ENCODE measurements at regions not wholly inside any gene's neighbourhood (a gene's known extent, or its start where the extent isn't known, plus 50 kb on each side); places are given as distances from the start of the nearest gene placed in this dataset.
"Not testable (repeated sequence)": the region's sequence is repeated elsewhere in the genome, so short reads cannot be mapped to it uniquely, and the experiment has no call there.

DNA sequence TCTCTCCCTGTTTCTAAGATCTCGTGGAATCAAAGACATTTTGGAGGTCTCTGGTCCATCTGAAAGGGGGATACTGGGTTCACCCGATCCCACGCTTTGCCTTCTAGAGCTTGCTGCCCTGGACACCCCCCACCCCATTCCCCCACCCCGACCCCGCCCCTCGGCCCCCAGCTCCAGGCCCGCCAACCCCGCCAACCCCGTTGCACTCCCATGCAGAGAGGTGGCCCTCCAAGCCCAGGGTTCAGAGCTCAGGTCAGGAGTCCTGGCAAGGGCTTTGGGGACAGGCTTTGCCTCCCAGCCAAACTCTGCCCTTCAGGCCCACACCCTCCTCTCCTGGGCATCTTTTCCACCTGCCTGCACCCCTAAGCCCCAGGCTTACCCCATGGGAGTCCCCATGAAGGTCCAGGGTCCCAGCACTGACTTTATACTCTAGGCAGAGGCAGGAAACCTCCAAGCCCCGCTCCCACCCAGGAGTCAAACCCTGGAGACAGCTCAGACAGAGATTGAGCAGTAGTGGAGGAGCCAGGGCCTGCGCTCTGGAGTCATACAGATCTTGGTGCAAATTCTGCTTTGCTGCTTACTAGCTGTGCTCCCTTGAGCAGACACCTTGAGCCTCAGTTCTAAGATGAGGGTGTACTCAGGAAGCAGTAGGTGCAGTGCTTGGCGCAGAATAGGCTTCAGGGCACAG lies 155.9 kb downstream of the FOXD2 start:
- no peak for DNase-seq (ENCODE audit: low read depth, low spot score)

DNA sequence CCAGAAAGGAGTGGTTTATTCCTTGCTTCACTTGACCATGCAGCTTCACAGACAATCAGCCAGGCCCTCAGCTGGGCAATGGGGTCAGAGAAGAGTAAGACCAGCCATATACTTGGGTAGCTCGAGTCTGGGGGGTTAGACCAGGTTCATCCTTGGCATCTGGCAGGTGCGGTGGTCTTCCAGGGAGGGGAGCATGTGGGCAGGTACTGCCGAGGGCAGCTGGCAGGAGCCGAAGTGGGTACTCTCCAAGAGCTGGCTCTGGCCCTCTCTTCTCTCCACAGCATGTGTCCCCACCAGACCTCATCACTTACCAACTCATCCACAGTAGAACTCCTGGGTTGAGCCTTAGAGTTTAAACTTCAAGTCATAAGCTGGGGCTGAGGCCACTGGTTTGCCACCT lies 156.8 kb downstream of the FOXD2 start:
- DNase-seq (ENCODE audit: low read depth, low spot score), result no peak

DNA sequence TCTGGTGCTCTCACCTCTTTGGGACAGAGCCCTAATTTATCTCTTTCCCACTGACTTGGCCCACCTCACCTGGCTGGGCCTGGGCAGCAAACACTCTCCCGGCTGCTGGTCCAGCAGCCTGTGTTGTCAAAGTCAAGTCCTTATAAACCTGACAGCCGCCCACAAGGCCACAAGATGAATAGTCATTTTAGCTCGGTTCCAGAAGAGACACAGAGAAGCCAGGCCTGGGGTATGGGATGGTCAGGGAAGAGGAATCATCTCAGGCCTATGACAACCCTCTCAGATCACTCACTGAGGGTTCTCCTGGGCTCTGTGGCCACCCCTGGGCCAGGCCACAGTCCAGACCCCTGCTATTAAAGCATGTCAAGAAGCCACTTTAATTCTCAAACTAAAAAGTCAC lies 158.5 kb downstream of the FOXD2 start:
- DNase-seq (ENCODE audit: low read depth, low spot score), result no peak

DNA sequence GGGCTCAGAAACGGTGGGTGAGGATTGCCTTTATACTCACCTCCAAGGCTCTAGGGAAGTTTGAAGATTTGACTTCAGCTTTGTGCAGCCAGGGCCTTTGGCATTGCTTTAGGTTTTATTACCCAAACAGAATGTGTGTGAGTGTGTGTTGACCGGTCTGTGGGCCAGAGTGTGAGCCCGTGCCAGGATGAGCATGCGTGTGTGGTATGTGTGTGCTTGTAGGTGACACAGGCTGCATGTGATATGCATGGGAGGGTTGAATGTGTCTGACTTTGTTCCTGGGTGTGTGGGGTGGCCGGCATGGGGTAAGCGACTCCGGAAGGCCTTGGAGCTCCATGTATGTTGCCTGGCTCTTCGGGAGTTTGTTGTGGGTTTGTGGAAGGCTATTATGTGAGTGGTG lies 160.5 kb downstream of the FOXD2 start:
- no peak for DNase-seq (ENCODE audit: low read depth, low spot score)

DNA sequence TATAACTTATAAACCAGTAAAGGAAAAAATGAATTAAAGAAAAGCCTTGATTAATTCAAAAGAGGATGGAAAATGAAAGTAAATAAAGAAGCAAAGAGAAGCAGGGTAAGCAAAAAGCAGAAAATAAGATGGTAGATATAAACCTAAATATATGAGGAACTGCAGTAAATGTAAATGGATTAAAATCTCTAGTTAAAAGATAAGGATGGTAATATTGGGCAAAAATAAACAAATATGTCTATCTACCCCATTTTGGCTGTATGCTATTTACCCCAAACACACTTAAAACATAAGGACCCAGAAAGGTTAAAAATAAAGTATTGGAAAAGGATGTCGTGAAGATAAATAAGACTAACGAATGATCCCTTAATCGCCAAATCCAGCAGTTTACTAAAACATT lies 161.9 kb downstream of the FOXD2 start:
- DNase-seq (ENCODE audit: low read depth, low spot score), result no peak

DNA sequence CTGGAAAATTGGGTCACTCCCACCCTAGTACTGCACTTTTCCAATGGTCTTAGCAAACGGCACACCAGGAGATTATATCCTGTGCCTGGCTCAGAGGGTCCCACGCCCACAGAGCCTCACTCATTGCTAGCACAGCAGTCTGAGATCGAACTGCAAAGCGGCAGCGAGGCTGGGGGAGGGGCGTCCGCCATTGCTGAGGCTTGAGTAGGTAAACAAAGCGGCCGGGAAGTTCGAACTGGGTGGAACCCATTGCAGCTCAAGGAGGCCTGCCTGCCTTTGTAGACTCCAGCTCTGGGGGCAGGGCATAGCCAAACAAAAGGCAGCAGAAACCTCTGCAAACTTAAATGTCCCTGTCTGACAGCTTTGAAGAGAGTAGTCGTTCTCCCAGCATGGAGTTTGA lies 164.6 kb downstream of the FOXD2 start:
- DNase-seq (ENCODE audit: low read depth, low spot score), result not testable (repeated sequence)

DNA sequence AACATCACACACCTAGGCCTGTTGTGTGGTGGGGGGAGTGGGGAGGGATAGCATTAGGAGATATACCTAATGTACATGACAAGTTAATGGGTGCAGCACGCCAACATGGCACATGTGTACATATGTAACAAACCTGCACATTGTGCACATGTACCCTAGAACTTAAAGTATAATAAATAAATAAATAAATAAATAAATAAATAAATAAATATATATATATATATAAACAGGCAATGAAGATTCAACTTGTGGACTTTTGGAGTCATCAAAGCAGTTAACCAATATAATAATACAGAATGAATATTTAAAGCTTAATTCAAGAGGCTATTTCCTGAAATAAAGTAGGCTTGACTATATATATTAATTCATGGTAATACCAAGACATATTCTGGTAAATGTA lies 167.0 kb downstream of the FOXD2 start:
- not testable (repeated sequence) for DNase-seq (ENCODE audit: low read depth, low spot score)

DNA sequence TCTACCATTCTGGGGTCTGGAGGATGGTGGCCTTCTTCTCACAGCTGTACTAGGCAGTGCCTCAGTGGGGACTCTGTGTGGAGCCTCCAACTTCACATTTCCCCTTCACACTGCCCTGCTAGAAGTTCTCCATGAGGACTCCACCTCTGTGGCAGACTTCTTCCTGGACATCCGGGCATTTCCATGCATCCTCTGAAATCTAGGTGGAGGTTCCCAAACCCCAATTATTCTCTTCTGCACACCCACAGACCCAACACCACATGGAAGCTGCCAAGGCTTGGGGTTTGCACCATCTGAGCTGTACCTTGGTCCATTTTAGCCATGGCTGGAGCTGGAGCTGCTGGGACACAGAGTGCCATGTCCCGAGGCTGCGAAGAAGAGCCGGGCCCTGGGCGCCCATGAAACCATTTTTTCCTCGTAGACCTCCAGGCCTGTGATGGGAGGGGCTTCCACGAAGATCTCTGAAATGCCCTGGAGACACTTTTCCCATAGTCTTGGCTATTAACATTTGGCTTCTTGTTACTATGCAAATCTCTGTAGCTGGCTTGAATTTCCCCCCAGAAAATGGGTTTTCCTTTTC lies 170.5 kb downstream of the FOXD2 start:
- DNase-seq (ENCODE audit: low read depth, low spot score), result no peak

DNA sequence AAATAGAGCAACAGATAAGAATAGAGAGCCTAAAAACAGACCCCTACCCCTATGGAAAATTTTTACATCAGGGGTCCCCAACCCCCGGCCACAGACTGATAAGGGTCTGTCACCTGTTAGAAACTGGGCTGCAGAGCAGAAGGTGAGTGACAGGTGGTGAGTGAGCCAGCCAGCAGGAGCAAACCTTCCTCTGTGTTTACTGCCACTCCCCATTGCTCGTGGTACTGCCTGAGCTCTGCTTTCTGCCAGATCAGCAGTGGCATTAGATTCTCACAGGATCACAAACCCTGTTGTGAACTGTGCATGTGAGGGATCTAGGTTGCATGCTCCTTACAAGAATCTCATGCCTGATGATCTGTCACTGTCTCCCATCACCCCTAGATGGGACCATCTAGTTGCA lies 174.1 kb downstream of the FOXD2 start:
- no peak for DNase-seq (ENCODE audit: low read depth, low spot score)

DNA sequence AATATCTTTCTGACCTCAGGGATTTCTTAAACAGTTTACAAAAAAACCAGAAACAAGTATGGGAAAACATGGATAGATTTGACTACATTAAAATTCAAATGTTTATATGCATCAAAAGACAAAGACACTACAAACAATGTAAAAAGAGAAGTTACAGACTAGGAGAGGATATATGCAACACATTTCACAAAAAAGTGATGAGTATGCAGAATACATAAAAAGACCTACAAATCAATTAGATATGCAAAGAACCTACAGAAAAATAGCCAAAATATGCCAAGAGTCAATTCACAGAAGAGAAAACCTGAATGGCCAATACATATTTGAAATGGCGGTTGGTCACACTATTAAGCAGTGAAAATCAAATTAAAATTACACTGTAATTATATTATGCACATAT lies 175.0 kb downstream of the FOXD2 start:
- DNase-seq (ENCODE audit: low read depth, low spot score), result no peak

DNA sequence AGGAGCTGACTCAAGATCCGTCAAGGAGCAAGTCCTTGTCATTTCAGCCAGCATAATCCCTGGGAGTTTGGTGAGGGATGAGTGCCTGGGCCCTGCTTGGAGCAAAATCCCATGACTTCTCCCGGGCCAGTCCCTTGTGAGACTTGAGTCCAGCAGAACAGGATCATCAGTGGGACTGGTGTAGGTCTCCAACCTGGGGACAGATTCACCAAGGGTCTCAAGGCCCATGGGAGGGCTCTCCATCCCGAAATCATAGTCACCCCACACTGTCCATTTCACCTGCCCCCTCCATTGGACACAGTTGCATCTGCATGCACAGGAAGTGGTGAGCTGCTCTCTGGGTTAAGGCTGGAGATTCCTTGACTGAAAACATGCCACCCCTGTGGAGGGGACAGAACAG lies 178.2 kb downstream of the FOXD2 start:
- no peak for DNase-seq (ENCODE audit: low read depth, low spot score)

DNA sequence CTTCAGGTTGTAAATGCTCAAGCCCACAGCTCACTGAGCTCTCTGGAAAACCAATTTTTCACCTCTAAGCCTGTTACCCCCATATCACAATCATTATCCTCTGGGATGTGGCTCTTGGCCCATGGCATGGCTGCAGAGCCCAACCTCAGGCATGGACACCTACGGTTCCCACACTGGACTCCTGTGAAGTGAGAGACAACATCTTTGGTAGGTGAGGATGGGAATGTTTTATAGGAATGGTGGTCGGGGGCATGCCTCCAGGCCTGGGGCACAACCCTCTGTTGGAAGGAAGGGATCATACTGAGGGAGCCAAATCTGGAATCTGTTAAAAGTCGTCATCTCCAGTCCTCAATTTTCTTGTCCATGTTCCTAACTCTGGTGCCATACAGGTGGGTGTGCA lies 179.1 kb downstream of the FOXD2 start:
- no peak for DNase-seq (ENCODE audit: low read depth, low spot score)

DNA sequence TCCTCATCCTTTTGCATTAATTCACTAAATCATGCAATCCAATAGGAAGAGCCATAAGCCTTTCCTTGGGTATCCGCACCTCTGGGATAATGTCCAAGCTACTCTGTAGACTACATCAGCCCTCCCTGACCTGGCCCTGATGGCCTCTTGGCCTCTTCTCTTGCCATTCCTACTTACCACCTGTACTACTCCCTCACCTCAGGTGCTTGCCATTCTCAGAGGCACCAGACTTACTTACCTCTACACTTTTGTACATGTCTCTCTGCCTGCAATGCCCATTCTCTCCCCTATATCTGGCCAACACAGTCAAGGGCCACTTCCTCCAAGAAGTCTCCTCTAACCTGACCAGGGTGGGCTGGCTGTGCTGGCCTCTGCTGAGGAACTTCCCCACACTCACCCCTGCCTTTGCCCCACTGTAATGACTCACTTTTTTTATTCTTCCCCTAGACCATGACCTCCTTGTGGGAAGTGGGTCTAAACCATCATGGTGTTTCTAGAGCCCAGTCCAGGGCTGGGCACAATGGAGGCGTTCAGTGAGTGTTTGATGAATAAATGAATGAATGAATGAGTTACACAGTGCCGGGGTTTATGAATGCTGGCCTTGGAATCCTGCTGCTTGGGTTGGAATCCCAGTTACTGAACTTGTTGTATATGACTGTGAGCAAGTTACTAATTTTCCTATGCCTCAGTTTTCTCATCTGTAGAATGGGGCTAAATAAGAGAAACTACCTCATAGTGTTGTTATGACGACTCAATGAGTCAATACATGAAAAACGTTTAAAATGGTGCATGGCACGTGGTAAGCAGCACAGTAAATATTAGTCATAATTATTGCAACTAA lies 179.8 kb downstream of the FOXD2 start:
- no peak for DNase-seq (ENCODE audit: low read depth, low spot score)

DNA sequence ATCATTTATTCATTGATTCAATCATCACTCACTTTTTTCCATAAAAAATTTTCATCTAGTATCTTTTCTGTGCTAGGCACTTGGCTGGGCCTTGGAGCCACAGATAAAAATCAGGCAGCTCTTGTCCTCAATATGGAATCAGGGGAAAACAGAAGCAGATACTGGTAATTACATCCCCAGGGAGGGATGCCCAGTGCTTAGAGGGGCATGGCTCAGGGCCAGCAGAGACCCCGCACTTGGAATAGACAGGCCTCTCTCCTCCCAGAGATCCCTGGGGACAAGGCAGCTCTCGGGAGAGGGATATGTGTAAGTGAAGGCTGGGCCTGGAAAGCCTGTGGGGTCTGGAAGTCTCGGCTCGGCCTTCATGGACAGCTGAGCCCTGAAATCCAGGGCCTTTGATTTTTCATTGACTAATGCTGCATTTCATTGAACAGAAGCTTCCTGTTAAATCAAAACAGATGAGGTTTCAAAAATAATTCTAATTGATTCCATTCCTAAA lies 180.4 kb downstream of the FOXD2 start:
- DNase-seq (ENCODE audit: low read depth, low spot score), result no peak

DNA sequence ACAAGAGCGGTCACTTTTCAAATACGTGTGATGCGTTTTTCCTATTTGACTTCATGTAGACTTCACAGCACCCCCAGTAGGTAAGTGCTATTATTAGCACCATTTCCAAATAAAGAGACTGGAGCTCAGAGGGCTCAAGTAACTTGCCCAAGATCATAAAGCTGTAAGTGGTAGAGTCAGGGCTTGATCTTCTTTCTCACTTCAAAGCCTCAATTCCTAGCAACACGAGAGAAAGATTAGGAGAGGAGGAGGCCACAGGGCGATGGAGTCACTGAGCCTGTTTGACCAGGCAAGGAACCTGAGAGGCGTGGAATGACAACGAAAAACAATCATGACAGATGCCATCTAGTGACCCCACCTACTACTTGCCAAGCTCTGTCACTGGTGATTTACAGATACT lies 181.0 kb downstream of the FOXD2 start:
- no peak for DNase-seq (ENCODE audit: low read depth, low spot score)

DNA sequence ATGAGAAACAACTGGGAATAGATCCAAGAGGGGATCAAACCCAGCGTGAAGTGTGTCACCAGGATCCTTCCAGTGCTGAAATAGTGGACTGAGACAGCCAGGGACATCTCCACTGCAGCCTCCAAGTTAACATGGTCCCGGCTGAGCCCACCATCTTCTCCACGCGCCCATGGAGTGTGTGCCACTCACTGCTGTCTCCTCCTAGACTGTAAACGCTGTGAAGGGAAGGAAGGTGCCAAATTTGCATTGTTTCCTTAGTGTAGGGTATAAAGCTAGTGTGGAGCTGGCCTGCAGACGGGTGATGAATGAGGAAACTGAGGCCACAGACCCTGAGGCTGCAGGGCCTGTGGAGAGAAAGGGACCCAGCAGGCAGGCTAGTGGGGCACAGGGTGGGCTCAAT lies 183.6 kb downstream of the FOXD2 start:
- DNase-seq (ENCODE audit: low read depth, low spot score), result no peak

DNA sequence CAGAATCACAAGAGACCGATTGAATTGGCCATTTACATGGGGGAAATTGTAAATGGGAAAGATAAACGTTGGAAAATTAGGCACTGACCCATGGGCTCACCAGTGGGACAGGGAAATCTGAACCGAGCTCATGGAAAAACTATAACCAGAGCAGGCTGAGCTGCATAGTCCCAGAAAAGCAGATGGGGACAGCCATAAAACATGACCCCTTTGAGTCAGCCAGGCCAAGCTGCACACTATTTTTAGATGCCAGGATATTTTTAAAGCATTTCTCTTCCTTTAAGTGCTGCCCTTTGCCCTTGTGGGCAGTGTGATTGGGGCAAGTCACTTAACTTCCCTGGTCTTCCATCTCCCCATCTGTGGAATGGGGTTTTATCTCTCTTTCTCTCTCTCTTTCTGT lies 184.1 kb downstream of the FOXD2 start:
- DNase-seq (ENCODE audit: low read depth, low spot score), result no peak

DNA sequence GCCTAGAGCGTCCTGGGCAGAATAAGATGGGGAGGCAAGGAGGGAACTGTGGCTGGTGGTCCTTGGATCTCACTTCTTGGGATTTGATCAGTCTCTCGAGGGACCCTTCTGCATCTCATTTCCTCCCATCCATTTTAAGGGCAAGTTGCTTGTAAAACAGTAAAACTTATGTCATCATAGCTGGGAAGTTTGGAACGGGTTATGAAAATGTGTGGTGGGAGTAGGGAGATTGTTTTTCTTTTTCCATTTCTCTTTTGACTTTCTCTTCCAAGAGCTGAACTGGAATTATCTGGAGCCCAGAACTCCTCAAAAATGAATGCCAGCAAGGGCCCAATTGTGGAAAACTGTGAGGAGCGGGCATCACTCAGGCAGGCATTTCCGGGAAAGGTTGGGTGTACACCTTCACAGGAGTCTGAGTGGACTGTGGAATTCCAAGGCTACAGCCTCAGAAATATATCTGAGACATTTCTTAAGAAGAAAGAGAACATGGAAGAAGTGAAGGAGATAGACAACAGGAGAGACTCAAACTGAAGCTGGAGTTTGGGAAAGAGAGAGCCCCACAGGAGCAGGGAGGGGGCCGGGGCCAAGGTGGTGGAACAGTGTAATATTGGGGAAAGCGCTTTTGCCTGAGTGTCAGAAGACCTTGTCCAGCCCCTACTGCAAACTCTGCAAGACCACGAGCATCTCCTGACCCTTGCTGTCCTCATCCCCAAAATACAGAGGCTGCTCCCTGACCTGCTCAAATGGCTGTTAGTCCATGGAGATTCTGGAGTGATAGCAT lies 185.1 kb downstream of the FOXD2 start:
- no peak for DNase-seq (ENCODE audit: low read depth, low spot score)

DNA sequence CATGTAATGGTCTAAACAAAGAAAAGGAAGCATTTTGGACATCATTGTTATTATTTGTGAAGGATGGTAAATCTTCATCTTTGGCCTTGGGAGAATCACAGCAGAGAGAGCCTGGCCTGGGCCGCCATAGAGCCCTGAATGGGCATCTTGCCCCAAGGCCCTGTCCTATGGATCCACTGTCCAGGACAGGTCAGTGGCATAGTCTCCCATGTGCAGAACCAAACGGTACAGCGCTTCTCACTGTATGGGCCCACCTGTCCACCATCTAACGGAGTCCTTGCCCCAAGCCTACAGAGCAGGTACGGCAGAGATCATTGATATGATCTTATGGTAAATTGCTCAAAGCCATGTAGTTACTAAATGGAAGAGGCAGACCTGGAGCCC lies 185.7 kb downstream of the FOXD2 start:
- no peak for DNase-seq (ENCODE audit: low read depth, low spot score)

DNA sequence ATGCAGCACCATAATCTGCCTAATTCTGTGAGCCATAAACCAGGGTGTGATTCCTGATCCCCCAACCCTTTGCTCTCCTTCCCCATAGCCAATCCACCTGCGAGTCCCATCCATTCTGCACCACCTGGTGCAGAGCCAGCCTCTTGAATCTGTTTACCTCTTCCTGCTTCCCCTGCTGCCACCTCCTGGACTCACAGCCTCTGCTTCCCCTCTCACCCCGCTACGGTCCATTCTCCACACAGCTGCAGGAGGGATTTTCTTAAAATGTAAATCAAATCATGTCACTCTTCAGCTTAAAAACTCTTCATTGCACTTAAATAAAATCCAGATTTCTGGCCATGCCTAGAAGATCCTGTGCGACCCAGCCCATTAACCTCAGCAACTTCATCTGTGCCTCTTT lies 186.7 kb downstream of the FOXD2 start:
- no peak for DNase-seq (ENCODE audit: low read depth, low spot score)

DNA sequence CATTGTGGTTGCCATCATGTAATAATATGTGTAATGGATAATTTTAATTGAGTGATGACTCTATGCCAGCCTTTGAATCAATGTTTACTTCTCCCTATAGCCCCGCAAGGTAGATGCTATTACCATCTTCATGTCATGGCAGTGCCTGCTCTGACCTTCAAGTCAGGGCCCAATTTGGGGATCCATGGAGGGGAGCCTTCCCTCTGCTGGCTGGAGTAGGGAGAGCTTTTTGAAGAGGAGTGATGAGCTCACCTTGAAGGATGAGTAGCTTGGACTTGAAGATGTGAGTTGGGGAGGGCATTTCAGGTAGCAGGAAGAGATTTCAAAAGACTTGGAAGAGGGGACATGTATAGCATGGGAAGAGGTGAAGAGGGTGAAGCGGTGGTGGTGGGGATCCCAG lies 189.2 kb downstream of the FOXD2 start:
- DNase-seq (ENCODE audit: low read depth, low spot score), result no peak
